GM12878 (cell line): ENCODE measurements at regions not wholly inside any gene's neighbourhood (a gene's known extent, or its start where the extent isn't known, plus 50 kb on each side); places are given as distances from the start of the nearest gene placed in this dataset.

Experiments
- ATAC-seq: fragments of 200-7000 bp; cut with Tn5 transposase; 3 replicates; pipeline ENCODE4 v1.9.1; 2020; ENCODE audit warnings: mild to moderate bottlenecking, moderate library complexity
- BruUV-seq: library from RNA; stranded (reverse); fragments of 400-500 nt; replicated peaks from 2 replicates; lab custom pipeline; 2021; lab: Mats Ljungman, UMichigan
- CTCF ChIA-PET: fragments of 300-600 bp; sonication (Branson Sonifier 250); formaldehyde crosslinking; extraction: SDS; loops from one replicate; lab custom pipeline; 2021; ENCODE audit warnings: inconsistent platforms; lab: Yijun Ruan, JAX
- POLR2A ChIA-PET: fragments of 350-600 bp; formaldehyde crosslinking; extraction: SDS; loops from one replicate; lab custom pipeline; 2021; ENCODE audit warnings: inconsistent platforms; lab: Charles Lee
- RAD21 ChIA-PET: fragments of 300-600 bp; sonication (Branson Sonifier 250); formaldehyde crosslinking; loops from one replicate; lab custom pipeline; 2023; ENCODE audit warnings: antibody characterized with exemption; ENCODE audit not compliant: unreplicated experiment; lab: Charles Lee
- SMC1A ChIA-PET: fragments of 300-600 bp; sonication (Branson Sonifier 250); formaldehyde crosslinking; loops from one replicate; lab custom pipeline; 2023; ENCODE audit not compliant: unreplicated experiment, uncharacterized antibody; lab: Charles Lee
- DNase-seq: peaks from one replicate; pipeline ENCODE4 v3.0.0-alpha.2; 2011; ENCODE audit warnings: low read depth, low spot score
- FAIRE-seq: peaks from 3 replicates; lab custom pipeline; 2011; peaks lifted over from hg19 to GRCh38; lab: Jason Lieb, UNC
- H2AFZ ChIP-seq: 2 replicates; pipeline ENCODE4 v1.6.0; 2011; ENCODE audit warnings: low read depth, low read length, control low read depth; ENCODE audit not compliant: control insufficient read depth
- H3K27ac ChIP-seq: 2 replicates; pipeline ENCODE4 v1.5.1; 2011; ENCODE audit warnings: control low read depth; ENCODE audit not compliant: control insufficient read depth, insufficient read depth
- H3K27me3 ChIP-seq, 2 experiments: replicated peaks in 1 of 2; 2 replicates each; pipeline versions ENCODE4 v1.6.0 to v1.6.1; 2011; ENCODE audit warnings: low read length in 1 of 2; ENCODE audit not compliant: control insufficient read depth in 2 of 2, insufficient read depth in 2 of 2
- H3K36me3 ChIP-seq, 2 experiments: 2 replicates each; pipeline ENCODE4 v1.5.1; 2011; ENCODE audit warnings: low read length in 1 of 2; ENCODE audit not compliant: control insufficient read depth in 2 of 2, insufficient read depth in 2 of 2
- H3K4me1 ChIP-seq: 2 replicates; pipeline ENCODE4 v1.6.1; 2011; ENCODE audit warnings: mild to moderate bottlenecking, low read length, moderate library complexity, mixed read lengths; ENCODE audit not compliant: control insufficient read depth, insufficient read depth
- H3K4me2 ChIP-seq: 2 replicates; pipeline ENCODE4 v1.6.0; 2011; ENCODE audit warnings: control low read depth; ENCODE audit not compliant: control insufficient read depth, insufficient read depth
- H3K4me3 ChIP-seq: fragments of 200-600 bp; sonication (generic); 2 replicates; pipeline ENCODE4 v1.5.1; 2016
- H3K79me2 ChIP-seq: 2 replicates; pipeline ENCODE4 v1.6.0; 2011; ENCODE audit warnings: low read length; ENCODE audit not compliant: control insufficient read depth, insufficient read depth
- H3K9ac ChIP-seq: 2 replicates; pipeline ENCODE4 v1.8.0; 2011; ENCODE audit warnings: low read length, control low read depth, mixed read lengths; ENCODE audit not compliant: control insufficient read depth, insufficient read depth
- H3K9me3 ChIP-seq: replicated peaks from 3 replicates; pipeline ENCODE4 v1.5.1; 2011; ENCODE audit warnings: mild to moderate bottlenecking, low read length; ENCODE audit not compliant: control insufficient read depth, insufficient read depth
- H4K20me1 ChIP-seq: 2 replicates; pipeline ENCODE4 v1.6.0; 2011; ENCODE audit not compliant: control insufficient read depth, insufficient read depth
- CHD4 ChIP-seq: fragments of 200-600 bp; sonication (generic); IDR thresholded peaks from 2 replicates; pipeline ENCODE4 v1.6.1; 2016; ENCODE audit warnings: mild to moderate bottlenecking
- FOXK2 ChIP-seq: fragments of 450-650 bp; IDR thresholded peaks from 2 replicates; pipeline ENCODE4 v1.6.1; 2017; ENCODE audit warnings: mild to moderate bottlenecking, moderate library complexity
- HCFC1 ChIP-seq: fragments of 150-350 bp; IDR thresholded peaks from 2 replicates; pipeline ENCODE4 v1.6.1; 2014; ENCODE audit warnings: low read length
- HDAC6 ChIP-seq: fragments of 200-600 bp; sonication (generic); IDR thresholded peaks from one replicate; pipeline ENCODE4 v1.8.0; 2017; ENCODE audit warnings: antibody characterized with exemption; ENCODE audit not compliant: unreplicated experiment
- JUND ChIP-seq: IDR thresholded peaks from 2 replicates; pipeline ENCODE4 v1.6.1; 2012; ENCODE audit warnings: low read depth, mild to moderate bottlenecking, low read length, improper control_type of control experiment, moderate library complexity
- KDM1A ChIP-seq: fragments of 200-600 bp; sonication (generic); IDR thresholded peaks from 2 replicates; pipeline ENCODE4 v1.6.1; 2016; ENCODE audit warnings: borderline replicate concordance
- LARP7 ChIP-seq: fragments of 450-650 bp; IDR thresholded peaks from 2 replicates; pipeline ENCODE4 v1.6.1; 2017; ENCODE audit warnings: mild to moderate bottlenecking
- MYC ChIP-seq: IDR thresholded peaks from 2 replicates; pipeline ENCODE4 v1.6.1; 2011; ENCODE audit warnings: mild to moderate bottlenecking, low read length, moderate library complexity, inconsistent platforms; ENCODE audit not compliant: insufficient read depth, insufficient replicate concordance, insufficient read length, severe bottlenecking
- NR2C1 ChIP-seq: fragments of 450-650 bp; IDR thresholded peaks from 2 replicates; pipeline ENCODE4 v1.6.1; 2017; ENCODE audit warnings: antibody characterized with exemption, mild to moderate bottlenecking, moderate library complexity
- NR2F1 ChIP-seq: fragments of 450-650 bp; conservative IDR thresholded peaks from 2 replicates; pipeline ENCODE4 v1.6.1; 2017; ENCODE audit warnings: mild to moderate bottlenecking
- TCF12 ChIP-seq: IDR thresholded peaks from 2 replicates; pipeline ENCODE4 v1.6.1; 2011; ENCODE audit warnings: low read depth, mild to moderate bottlenecking, low read length
- in situ Hi-C: fragments of 300-500 bp; cut with MboI; formaldehyde crosslinking; loops from 9 replicates; pipeline ENCODE4 v1.14.3; 2018; ENCODE audit warnings: mixed read lengths
- intact Hi-C: fragments of 100-400 bp; cut with micrococcal nuclease; formaldehyde crosslinking; loops from one replicate; pipeline ENCODE4 v1.14.2; 2022; ENCODE audit not compliant: unreplicated experiment
- TF ChIP-seq, protein P1 (sequence below): IDR thresholded peaks from 2 replicates; pipeline ENCODE4 v1.6.1; 2012; ENCODE audit warnings: low read depth, low read length, improper control_type of control experiment
- TF ChIP-seq, protein P2 (sequence below): fragments of 450-650 bp; IDR thresholded peaks from 2 replicates; pipeline ENCODE4 v1.6.1; 2018; ENCODE audit warnings: mild to moderate bottlenecking, low read depth, moderate library complexity; ENCODE audit not compliant: partially characterized antibody
- TF ChIP-seq, protein P3 (sequence below): IDR thresholded peaks from 2 replicates; pipeline ENCODE4 v1.6.1; 2011; ENCODE audit warnings: borderline replicate concordance, low read depth, mild to moderate bottlenecking, moderate library complexity, low read length; ENCODE audit not compliant: insufficient read depth, poor library complexity, severe bottlenecking
- TF ChIP-seq, protein P4 (sequence below): IDR thresholded peaks from 2 replicates; pipeline ENCODE4 v1.6.1; 2012; ENCODE audit warnings: low read depth, low read length, improper control_type of control experiment
- TF ChIP-seq, protein P5 (sequence below): fragments of 150-350 bp; IDR thresholded peaks from 2 replicates; pipeline ENCODE4 v1.6.1; 2016; ENCODE audit warnings: low read depth, low read length

DNA sequence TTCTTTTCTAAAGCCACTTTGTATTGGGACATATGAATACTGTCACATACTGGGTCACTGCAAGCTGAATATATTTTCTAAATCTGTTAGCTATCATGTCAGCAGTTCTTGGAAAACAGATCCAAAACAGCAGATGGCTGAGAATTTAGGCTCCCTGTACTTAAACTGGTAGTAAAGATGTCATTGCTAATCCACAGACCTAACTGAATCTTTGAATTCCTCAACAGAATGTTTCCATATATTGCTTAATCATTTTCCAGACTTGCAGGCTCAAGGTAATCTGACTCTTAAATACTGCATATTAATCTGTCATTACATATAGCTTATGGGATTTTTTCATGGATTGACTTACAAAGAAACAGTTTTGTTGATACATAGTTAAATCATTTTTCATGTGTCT is 639.0 kb upstream of the KLHL1 start:
- Histone ChIP-seq H3K36me3 (no peaks in the 10 kb centered on the region), H3K4me1 (no peaks in the 10 kb centered on the region), H3K27ac (no peak overlapping the region), H3K9me3 (no peaks in the 10 kb centered on the region), H3K79me2 (no peaks in the 10 kb centered on the region), H3K4me3 (no peak overlapping the region), H2AFZ (no peak overlapping the region), H3K9ac (no peak overlapping the region), H4K20me1 (no peaks in the 10 kb centered on the region), H3K27me3 (no peaks in the 10 kb centered on the region), H3K4me2 (no peak overlapping the region)
- intact Hi-C loops (no loop called here), in situ Hi-C loops (no loop called here)
- FAIRE-seq (no peak), ATAC-seq (no peak), DNase-seq (no peak)
- TF ChIP-seq LARP7, result no peak
- TF ChIP-seq TCF12, result no peak
- TF ChIP-seq, protein P1, sequence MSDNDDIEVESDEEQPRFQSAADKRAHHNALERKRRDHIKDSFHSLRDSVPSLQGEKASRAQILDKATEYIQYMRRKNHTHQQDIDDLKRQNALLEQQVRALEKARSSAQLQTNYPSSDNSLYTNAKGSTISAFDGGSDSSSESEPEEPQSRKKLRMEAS, result no peak
- no peak for TF ChIP-seq HCFC1
- TF ChIP-seq, protein P2, sequence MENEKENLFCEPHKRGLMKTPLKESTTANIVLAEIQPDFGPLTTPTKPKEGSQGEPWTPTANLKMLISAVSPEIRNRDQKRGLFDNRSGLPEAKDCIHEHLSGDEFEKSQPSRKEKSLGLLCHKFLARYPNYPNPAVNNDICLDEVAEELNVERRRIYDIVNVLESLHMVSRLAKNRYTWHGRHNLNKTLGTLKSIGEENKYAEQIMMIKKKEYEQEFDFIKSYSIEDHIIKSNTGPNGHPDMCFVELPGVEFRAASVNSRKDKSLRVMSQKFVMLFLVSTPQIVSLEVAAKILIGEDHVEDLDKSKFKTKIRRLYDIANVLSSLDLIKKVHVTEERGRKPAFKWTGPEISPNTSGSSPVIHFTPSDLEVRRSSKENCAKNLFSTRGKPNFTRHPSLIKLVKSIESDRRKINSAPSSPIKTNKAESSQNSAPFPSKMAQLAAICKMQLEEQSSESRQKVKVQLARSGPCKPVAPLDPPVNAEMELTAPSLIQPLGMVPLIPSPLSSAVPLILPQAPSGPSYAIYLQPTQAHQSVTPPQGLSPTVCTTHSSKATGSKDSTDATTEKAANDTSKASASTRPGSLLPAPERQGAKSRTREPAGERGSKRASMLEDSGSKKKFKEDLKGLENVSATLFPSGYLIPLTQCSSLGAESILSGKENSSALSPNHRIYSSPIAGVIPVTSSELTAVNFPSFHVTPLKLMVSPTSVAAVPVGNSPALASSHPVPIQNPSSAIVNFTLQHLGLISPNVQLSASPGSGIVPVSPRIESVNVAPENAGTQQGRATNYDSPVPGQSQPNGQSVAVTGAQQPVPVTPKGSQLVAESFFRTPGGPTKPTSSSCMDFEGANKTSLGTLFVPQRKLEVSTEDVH, result no peak
- TF ChIP-seq FOXK2, result no peak
- TF ChIP-seq, protein P3, sequence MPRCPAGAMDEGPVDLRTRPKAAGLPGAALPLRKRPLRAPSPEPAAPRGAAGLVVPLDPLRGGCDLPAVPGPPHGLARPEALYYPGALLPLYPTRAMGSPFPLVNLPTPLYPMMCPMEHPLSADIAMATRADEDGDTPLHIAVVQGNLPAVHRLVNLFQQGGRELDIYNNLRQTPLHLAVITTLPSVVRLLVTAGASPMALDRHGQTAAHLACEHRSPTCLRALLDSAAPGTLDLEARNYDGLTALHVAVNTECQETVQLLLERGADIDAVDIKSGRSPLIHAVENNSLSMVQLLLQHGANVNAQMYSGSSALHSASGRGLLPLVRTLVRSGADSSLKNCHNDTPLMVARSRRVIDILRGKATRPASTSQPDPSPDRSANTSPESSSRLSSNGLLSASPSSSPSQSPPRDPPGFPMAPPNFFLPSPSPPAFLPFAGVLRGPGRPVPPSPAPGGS, result no peak
- TF ChIP-seq, protein P4, sequence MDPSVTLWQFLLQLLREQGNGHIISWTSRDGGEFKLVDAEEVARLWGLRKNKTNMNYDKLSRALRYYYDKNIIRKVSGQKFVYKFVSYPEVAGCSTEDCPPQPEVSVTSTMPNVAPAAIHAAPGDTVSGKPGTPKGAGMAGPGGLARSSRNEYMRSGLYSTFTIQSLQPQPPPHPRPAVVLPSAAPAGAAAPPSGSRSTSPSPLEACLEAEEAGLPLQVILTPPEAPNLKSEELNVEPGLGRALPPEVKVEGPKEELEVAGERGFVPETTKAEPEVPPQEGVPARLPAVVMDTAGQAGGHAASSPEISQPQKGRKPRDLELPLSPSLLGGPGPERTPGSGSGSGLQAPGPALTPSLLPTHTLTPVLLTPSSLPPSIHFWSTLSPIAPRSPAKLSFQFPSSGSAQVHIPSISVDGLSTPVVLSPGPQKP, result no peak
- no peak for TF ChIP-seq CHD4
- no peak for TF ChIP-seq JUND
- no peak for TF ChIP-seq NR2C1
- no peak for TF ChIP-seq HDAC6
- no peak for TF ChIP-seq KDM1A
- TF ChIP-seq NR2F1, result no peak
- TF ChIP-seq, protein P5, sequence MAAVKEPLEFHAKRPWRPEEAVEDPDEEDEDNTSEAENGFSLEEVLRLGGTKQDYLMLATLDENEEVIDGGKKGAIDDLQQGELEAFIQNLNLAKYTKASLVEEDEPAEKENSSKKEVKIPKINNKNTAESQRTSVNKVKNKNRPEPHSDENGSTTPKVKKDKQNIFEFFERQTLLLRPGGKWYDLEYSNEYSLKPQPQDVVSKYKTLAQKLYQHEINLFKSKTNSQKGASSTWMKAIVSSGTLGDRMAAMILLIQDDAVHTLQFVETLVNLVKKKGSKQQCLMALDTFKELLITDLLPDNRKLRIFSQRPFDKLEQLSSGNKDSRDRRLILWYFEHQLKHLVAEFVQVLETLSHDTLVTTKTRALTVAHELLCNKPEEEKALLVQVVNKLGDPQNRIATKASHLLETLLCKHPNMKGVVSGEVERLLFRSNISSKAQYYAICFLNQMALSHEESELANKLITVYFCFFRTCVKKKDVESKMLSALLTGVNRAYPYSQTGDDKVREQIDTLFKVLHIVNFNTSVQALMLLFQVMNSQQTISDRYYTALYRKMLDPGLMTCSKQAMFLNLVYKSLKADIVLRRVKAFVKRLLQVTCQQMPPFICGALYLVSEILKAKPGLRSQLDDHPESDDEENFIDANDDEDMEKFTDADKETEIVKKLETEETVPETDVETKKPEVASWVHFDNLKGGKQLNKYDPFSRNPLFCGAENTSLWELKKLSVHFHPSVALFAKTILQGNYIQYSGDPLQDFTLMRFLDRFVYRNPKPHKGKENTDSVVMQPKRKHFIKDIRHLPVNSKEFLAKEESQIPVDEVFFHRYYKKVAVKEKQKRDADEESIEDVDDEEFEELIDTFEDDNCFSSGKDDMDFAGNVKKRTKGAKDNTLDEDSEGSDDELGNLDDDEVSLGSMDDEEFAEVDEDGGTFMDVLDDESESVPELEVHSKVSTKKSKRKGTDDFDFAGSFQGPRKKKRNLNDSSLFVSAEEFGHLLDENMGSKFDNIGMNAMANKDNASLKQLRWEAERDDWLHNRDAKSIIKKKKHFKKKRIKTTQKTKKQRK, result no peak
- TF ChIP-seq MYC, result no peak
- ChIA-PET RAD21 (no interaction called here), POLR2A (no interaction called here), CTCF (no interaction called here), SMC1A (no interaction called here)
- no TSS peak for BruUV-seq
